ENCODE measurements at regions not wholly inside any gene's neighbourhood (a gene's known extent, or its start where the extent isn't known, plus 50 kb on each side); places are given as distances from the start of the nearest gene placed in this dataset.
A peak's percentile ranks its signal among the peaks of the same experiment; 100 is the strongest.

GRCh38 chr3:167876620-167877281 is 141.2 kb downstream of the SERPINI1 start:
- Histone ChIP-seq H3K36me3 (no peaks in the 10 kb centered on the region), H3K4me1 (no peaks in the 10 kb centered on the region), H3K27me3 (no peaks in the 10 kb centered on the region), H3K4me3 (no peak overlapping the region), H3K27ac (no peak overlapping the region), H3K9me3 (no peaks in the 10 kb centered on the region)
- intact Hi-C loops (cut with DNase I): no loop called here
- TF ChIP-seq POLR2A (IDR thresholded peaks at IDR 0.05): no peak
- no peak for TF ChIP-seq CTCF (IDR thresholded peaks at IDR 0.05)
- WGBS (ENCODE audit: insufficient coverage, low coverage, low lambda C conversion rate, missing lambda C conversion rate): 46% methylated on average over 3 of the region's 3 CpGs
- DNase-seq (no peak), ATAC-seq (peak; percentile 53 to 70 (median 63))

Measured in right lobe of liver (tissue), 6 donors.